Activated gamma-delta T cell (primary cell): ENCODE measurements at regions not wholly inside any gene's neighbourhood (a gene's known extent, or its start where the extent isn't known, plus 50 kb on each side); places are given as distances from the start of the nearest gene placed in this dataset.

Experiments
- DNase-seq: peaks from one replicate; lab custom pipeline; 2025; lab: John Stamatoyannopoulos, UW

- no peak for DNase-seq
Observed at GRCh38 chr2:176680916-176681516, 411.8 kb downstream of the MTX2 start.

GRCh38 chr2:176681584-176682115 lies 412.4 kb downstream of the MTX2 start:
- no peak for DNase-seq

- no peak for DNase-seq
Observed at GRCh38 chr2:176682278-176682677, 413.0 kb downstream of the MTX2 start.

GRCh38 chr2:176683618-176684111 lies 414.4 kb downstream of the MTX2 start:
- no peak for DNase-seq

GRCh38 chr2:176685908-176686307 lies 416.7 kb downstream of the MTX2 start:
- DNase-seq: no peak

GRCh38 chr2:176686328-176686727 lies 417.1 kb downstream of the MTX2 start:
- DNase-seq: no peak

GRCh38 chr2:176687342-176687741 lies 418.1 kb downstream of the MTX2 start:
- no peak for DNase-seq

GRCh38 chr2:176687944-176688343 lies 418.7 kb downstream of the MTX2 start:
- no peak for DNase-seq

- DNase-seq: no peak
Observed at GRCh38 chr2:176689711-176690110, 420.5 kb downstream of the MTX2 start.

- no peak for DNase-seq
Observed at GRCh38 chr2:176691471-176691870, 422.2 kb downstream of the MTX2 start.

- DNase-seq: no peak
Observed at GRCh38 chr2:176692533-176692932, 423.3 kb downstream of the MTX2 start.

- no peak for DNase-seq
Observed at GRCh38 chr2:176699098-176699497, 429.9 kb downstream of the MTX2 start.

GRCh38 chr2:176699644-176700043 lies 430.4 kb downstream of the MTX2 start:
- no peak for DNase-seq

- DNase-seq: no peak
Observed at GRCh38 chr2:176702131-176702530, 432.9 kb downstream of the MTX2 start.

GRCh38 chr2:176704282-176704858 lies 435.1 kb downstream of the MTX2 start:
- DNase-seq: no peak

GRCh38 chr2:176709149-176709951 lies 440.1 kb downstream of the MTX2 start:
- DNase-seq: no peak

GRCh38 chr2:176709991-176710390 lies 440.7 kb downstream of the MTX2 start:
- DNase-seq: no peak

- no peak for DNase-seq
Observed at GRCh38 chr2:176710657-176711186, 441.5 kb downstream of the MTX2 start.

GRCh38 chr2:176725873-176726645 lies 456.8 kb downstream of the MTX2 start:
- no peak for DNase-seq

GRCh38 chr2:176727696-176728095 lies 458.5 kb downstream of the MTX2 start:
- DNase-seq: no peak

- no peak for DNase-seq
Observed at GRCh38 chr2:176729706-176730569, 460.7 kb downstream of the MTX2 start.
